GM12865 (cell line): ENCODE measurements at regions not wholly inside any gene's neighbourhood (a gene's known extent, or its start where the extent isn't known, plus 50 kb on each side); places are given as distances from the start of the nearest gene placed in this dataset.

Experiments
- DNase-seq: peaks from one replicate; pipeline ENCODE4 v3.0.0; 2010; ENCODE audit warnings: low read depth
- H3K4me3 ChIP-seq: 2 replicates; pipeline ENCODE4 v1.5.1; 2011; ENCODE audit warnings: mild to moderate bottlenecking, low read depth, low read length, control low read depth
- CTCF ChIP-seq: IDR thresholded peaks from 2 replicates; pipeline ENCODE4 v1.5.1; 2011; ENCODE audit warnings: low read length, control low read depth, low read depth, inconsistent platforms; ENCODE audit not compliant: insufficient read depth; ENCODE audit errors: missing control alignments

- no peak for TF ChIP-seq CTCF
- H3K4me3 ChIP-seq, result no peak overlapping the region
- no peak for DNase-seq
Measured at GRCh38 chr1:163712321-163712720, 390.6 kb downstream of the NUF2 start.

- TF ChIP-seq CTCF, result no peak
- no peak for DNase-seq
Measured at GRCh38 chr1:163720294-163720693, 398.5 kb downstream of the NUF2 start.

GRCh38 chr1:163725551-163725950 is 403.8 kb downstream of the NUF2 start:
- DNase-seq, result no peak
- H3K4me3 ChIP-seq, result no peak overlapping the region
- no peak for TF ChIP-seq CTCF

More at GRCh38 chr1:163720294-163720693, 398.5 kb downstream of the NUF2 start:
- no peak overlapping the region for H3K4me3 ChIP-seq

GRCh38 chr1:163730411-163730821 is 408.7 kb downstream of the NUF2 start:
- no peak overlapping the region for H3K4me3 ChIP-seq
- no peak for TF ChIP-seq CTCF
- no peak for DNase-seq

GRCh38 chr1:163737261-163737660 is 415.5 kb downstream of the NUF2 start:
- no peak for TF ChIP-seq CTCF
- H3K4me3 ChIP-seq, result no peak overlapping the region
- no peak for DNase-seq

- TF ChIP-seq CTCF, result no peak
- no peak for DNase-seq
- no peak overlapping the region for H3K4me3 ChIP-seq
Measured at GRCh38 chr1:163744301-163744887, 422.6 kb downstream of the NUF2 start.

- TF ChIP-seq CTCF, result no peak
- H3K4me3 ChIP-seq, result no peak overlapping the region
- DNase-seq, result no peak
Measured at GRCh38 chr1:163745204-163745603, 423.4 kb downstream of the NUF2 start.
